ENCODE measurements at regions not wholly inside any gene's neighbourhood (a gene's known extent, or its start where the extent isn't known, plus 50 kb on each side); places are given as distances from the start of the nearest gene placed in this dataset.

DNA sequence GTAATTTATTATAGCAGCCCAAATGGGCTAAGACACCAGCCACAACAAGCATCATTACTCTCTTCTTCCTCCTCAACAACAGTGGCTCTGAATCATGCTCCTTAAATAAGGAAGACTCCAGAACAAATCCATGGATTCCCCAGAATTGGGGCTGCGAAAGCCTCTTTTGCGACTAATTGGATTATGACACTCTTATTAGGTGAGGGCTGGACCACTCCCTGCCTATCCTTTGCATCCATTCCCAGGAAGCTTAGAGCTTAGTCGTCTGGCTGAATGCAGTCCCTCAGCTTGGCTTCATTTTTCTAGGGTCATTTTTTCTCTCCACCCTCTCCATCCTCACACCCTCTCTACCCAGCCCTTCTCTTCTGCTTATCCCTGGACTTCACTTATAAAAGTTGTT, 227.7 kb downstream of the ZNF621 start:
- TF ChIP-seq, protein P1, sequence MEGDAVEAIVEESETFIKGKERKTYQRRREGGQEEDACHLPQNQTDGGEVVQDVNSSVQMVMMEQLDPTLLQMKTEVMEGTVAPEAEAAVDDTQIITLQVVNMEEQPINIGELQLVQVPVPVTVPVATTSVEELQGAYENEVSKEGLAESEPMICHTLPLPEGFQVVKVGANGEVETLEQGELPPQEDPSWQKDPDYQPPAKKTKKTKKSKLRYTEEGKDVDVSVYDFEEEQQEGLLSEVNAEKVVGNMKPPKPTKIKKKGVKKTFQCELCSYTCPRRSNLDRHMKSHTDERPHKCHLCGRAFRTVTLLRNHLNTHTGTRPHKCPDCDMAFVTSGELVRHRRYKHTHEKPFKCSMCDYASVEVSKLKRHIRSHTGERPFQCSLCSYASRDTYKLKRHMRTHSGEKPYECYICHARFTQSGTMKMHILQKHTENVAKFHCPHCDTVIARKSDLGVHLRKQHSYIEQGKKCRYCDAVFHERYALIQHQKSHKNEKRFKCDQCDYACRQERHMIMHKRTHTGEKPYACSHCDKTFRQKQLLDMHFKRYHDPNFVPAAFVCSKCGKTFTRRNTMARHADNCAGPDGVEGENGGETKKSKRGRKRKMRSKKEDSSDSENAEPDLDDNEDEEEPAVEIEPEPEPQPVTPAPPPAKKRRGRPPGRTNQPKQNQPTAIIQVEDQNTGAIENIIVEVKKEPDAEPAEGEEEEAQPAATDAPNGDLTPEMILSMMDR (IDR thresholded peaks at IDR 0.05), result no peak
- no peak for TF ChIP-seq POLR2A (IDR thresholded peaks at IDR 0.05)

All from breast epithelium (tissue), 3 donors.